ENCODE measurements at regions not wholly inside any gene's neighbourhood (a gene's known extent, or its start where the extent isn't known, plus 50 kb on each side); places are given as distances from the start of the nearest gene placed in this dataset.
"Not testable (repeated sequence)": the region's sequence is repeated elsewhere in the genome, so short reads cannot be mapped to it uniquely, and the experiment has no call there.

DNA sequence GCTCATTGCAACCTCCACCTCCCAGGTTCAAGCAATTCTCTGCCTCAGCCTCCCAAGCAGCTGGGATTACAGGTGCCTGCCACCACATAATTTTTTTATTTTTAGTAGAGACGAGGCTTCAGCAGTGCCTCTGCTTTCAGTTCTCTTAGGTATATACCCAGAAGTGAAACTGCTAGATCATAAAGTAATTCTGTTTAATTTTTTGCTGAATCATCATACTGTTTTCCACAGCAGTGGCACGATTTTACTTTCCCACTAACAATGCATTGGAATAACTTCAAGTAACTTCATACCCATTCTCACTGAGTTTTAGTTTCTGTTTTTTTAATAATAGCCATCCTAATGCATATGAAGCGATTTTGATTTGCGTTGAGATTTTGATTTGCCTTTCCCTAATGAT, 148.0 kb upstream of the G2E3 start:
- TF ChIP-seq, protein P1, sequence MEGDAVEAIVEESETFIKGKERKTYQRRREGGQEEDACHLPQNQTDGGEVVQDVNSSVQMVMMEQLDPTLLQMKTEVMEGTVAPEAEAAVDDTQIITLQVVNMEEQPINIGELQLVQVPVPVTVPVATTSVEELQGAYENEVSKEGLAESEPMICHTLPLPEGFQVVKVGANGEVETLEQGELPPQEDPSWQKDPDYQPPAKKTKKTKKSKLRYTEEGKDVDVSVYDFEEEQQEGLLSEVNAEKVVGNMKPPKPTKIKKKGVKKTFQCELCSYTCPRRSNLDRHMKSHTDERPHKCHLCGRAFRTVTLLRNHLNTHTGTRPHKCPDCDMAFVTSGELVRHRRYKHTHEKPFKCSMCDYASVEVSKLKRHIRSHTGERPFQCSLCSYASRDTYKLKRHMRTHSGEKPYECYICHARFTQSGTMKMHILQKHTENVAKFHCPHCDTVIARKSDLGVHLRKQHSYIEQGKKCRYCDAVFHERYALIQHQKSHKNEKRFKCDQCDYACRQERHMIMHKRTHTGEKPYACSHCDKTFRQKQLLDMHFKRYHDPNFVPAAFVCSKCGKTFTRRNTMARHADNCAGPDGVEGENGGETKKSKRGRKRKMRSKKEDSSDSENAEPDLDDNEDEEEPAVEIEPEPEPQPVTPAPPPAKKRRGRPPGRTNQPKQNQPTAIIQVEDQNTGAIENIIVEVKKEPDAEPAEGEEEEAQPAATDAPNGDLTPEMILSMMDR (IDR thresholded peaks at IDR 0.05; ENCODE audit: low read depth, low read length): no peak

GRCh38 chr14:30413184-30413583, 145.8 kb upstream of the G2E3 start:
- not testable (repeated sequence) for DNase-seq; H3K4me1 ChIP-seq; H3K9me3 ChIP-seq; H3K27me3 ChIP-seq; H3K36me3 ChIP-seq; H3K4me3 ChIP-seq (ENCODE audit: low read depth, low read length)

More for the DNA sequence above, 148.0 kb upstream of the G2E3 start:
- H3K9me3 ChIP-seq: no peaks in the 10 kb centered on the region
- H3K36me3 ChIP-seq: no peaks in the 10 kb centered on the region
- H3K4me1 ChIP-seq: no peaks in the 10 kb centered on the region
- no peak overlapping the region for H3K4me3 ChIP-seq (ENCODE audit: low read depth, low read length)
- DNase-seq: no peak
- no peaks in the 10 kb centered on the region for H3K27me3 ChIP-seq

DNA sequence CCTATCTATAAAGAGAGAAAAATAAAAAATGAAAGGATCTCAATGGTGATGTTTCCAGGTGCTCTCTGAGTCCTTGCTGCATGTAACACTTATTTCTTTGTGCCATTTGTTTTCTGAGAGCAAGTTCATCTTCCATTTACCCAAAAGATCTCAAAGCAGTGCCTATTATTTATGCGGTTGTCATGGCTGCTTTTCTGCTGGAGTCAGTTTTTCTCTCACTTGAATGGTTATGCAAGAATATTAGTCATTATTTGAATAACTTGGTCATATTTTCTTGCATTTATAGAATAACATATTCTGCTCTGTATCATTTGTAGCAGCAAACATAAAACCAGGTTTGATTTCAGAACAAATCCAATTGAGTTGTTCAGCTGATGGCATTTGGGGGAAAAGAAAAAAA, 141.8 kb upstream of the G2E3 start:
- no peak overlapping the region for H3K4me3 ChIP-seq (ENCODE audit: low read depth, low read length)
- no peaks in the 10 kb centered on the region for H3K9me3 ChIP-seq
- H3K4me1 ChIP-seq: no peaks in the 10 kb centered on the region
- H3K27me3 ChIP-seq: 0 out of 2 replicates have a peak, but pooled peaks cover 2% of the 10 kb centered on the region
- TF ChIP-seq, protein P1 (IDR thresholded peaks at IDR 0.05; ENCODE audit: low read depth, low read length): no peak
- no peaks in the 10 kb centered on the region for H3K36me3 ChIP-seq
- no peak for DNase-seq

- no peaks in the 10 kb centered on the region for H3K9me3 ChIP-seq
- H3K4me3 ChIP-seq (ENCODE audit: low read depth, low read length): no peak overlapping the region
- no peaks in the 10 kb centered on the region for H3K36me3 ChIP-seq
- no peaks in the 10 kb centered on the region for H3K4me1 ChIP-seq
- DNase-seq: no peak
- 0 out of 2 replicates have a peak, but pooled peaks cover 2% of the 10 kb centered on the region for H3K27me3 ChIP-seq
- TF ChIP-seq, protein P1 (IDR thresholded peaks at IDR 0.05; ENCODE audit: low read depth, low read length): no peak
Measured at GRCh38 chr14:30417999-30418398, 141.0 kb upstream of the G2E3 start.

DNA sequence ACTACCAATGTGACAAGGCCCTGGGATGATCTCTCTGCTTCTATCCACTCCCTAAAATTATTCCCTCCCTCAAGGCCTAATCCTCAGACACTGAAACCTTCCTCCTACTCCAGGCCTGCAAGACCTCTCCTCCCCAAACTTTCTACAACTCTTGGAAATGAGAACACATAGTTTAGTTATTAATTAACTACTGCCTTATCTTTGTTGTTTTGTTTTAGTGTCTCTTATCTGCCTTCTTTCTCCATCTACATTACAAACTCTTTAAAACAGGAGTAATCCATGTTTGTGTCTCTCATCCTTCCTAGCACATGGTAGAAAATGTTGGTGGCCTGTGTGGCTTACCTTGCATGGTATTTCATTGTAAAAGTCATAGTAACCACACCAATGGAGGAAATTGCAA, 139.9 kb upstream of the G2E3 start:
- H3K36me3 ChIP-seq: no peaks in the 10 kb centered on the region
- TF ChIP-seq, protein P1 (IDR thresholded peaks at IDR 0.05; ENCODE audit: low read depth, low read length): no peak
- no peaks in the 10 kb centered on the region for H3K9me3 ChIP-seq

GRCh38 chr14:30420515-30420914, 138.4 kb upstream of the G2E3 start:
- no peaks in the 10 kb centered on the region for H3K4me1 ChIP-seq
- DNase-seq: no peak
- H3K9me3 ChIP-seq: no peaks in the 10 kb centered on the region
- H3K4me3 ChIP-seq (ENCODE audit: low read depth, low read length): no peak overlapping the region
- H3K27me3 ChIP-seq: 0 out of 2 replicates have a peak, but pooled peaks cover 2% of the 10 kb centered on the region
- H3K36me3 ChIP-seq: no peaks in the 10 kb centered on the region
- TF ChIP-seq, protein P1 (IDR thresholded peaks at IDR 0.05; ENCODE audit: low read depth, low read length): no peak

More for the DNA sequence above, 139.9 kb upstream of the G2E3 start:
- no peak for DNase-seq
- 0 out of 2 replicates have a peak, but pooled peaks cover 2% of the 10 kb centered on the region for H3K27me3 ChIP-seq
- H3K4me3 ChIP-seq (ENCODE audit: low read depth, low read length): no peak overlapping the region
- H3K4me1 ChIP-seq: no peaks in the 10 kb centered on the region

DNA sequence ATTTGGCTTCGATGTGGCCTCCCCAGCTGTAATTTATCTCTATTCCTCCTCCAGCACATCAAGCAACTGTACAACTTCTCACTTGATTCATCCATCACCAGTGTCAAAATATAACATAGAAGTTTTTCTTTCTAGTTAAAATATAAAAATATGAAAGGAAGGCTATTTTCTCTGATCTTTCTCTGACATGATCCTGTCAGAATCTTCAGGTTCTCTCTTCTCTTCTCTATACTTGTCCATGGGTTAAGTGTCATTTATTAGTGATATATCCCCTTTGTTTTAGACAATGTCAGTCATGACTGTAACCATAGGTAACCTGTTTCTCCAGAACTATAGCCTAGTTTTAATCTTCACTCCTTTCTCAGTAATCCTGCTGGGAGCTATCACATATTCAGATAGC, 132.5 kb upstream of the G2E3 start:
- TF ChIP-seq, protein P1 (IDR thresholded peaks at IDR 0.05; ENCODE audit: low read depth, low read length): no peak

More for the DNA sequence above, 132.5 kb upstream of the G2E3 start:
- Histone ChIP-seq H3K36me3 (no peaks in the 10 kb centered on the region), H3K4me1 (no peaks in the 10 kb centered on the region), H3K9me3 (no peaks in the 10 kb centered on the region), H3K27me3 (no peaks in the 10 kb centered on the region), H3K4me3 (ENCODE audit: low read depth, low read length) (no peak overlapping the region)
- no peak for DNase-seq
